Stimulated activated CD8-positive, alpha-beta memory T cell treated with anti-CD3 and anti-CD28 coated beads, Interleukin-12 subunit alpha, Interleukin-12 subunit beta, amount 100 ng/mL, for 1 hour (primary cell): ENCODE measurements at regions not wholly inside any gene's neighbourhood (a gene's known extent, or its start where the extent isn't known, plus 50 kb on each side); places are given as distances from the start of the nearest gene placed in this dataset.

Experiments
- DNase-seq: peaks from one replicate; pipeline ENCODE4 v3.0.0-alpha.2; 2020; ENCODE audit warnings: low read depth

- no peak for DNase-seq
Observed at GRCh38 chr1:2887941-2888855, 86.7 kb upstream of the TTC34 start.

GRCh38 chr1:2890221-2890850 is 88.8 kb upstream of the TTC34 start:
- no peak for DNase-seq

- DNase-seq: no peak
Observed at GRCh38 chr1:2891923-2892448, 90.5 kb upstream of the TTC34 start.

- DNase-seq: no peak
Observed at GRCh38 chr1:2893473-2894120, 92.1 kb upstream of the TTC34 start.

GRCh38 chr1:2894381-2895041 is 93.0 kb upstream of the TTC34 start:
- DNase-seq: peak; percentile 6

- no peak for DNase-seq
Observed at GRCh38 chr1:2896824-2897223, 95.3 kb upstream of the TTC34 start.

- no peak for DNase-seq
Observed at GRCh38 chr1:2903226-2903625, 101.7 kb upstream of the TTC34 start.

GRCh38 chr1:2904191-2904590 is 102.7 kb upstream of the TTC34 start:
- DNase-seq: no peak

- DNase-seq: no peak
Observed at GRCh38 chr1:2905356-2905755, 103.9 kb upstream of the TTC34 start.

GRCh38 chr1:2906085-2906484 is 104.6 kb upstream of the TTC34 start:
- no peak for DNase-seq

GRCh38 chr1:2906620-2907019 is 105.1 kb upstream of the TTC34 start:
- DNase-seq: no peak

GRCh38 chr1:2907051-2907450 is 105.6 kb upstream of the TTC34 start:
- DNase-seq: no peak

- no peak for DNase-seq
Observed at GRCh38 chr1:2908081-2908480, 106.6 kb upstream of the TTC34 start.

- no peak for DNase-seq
Observed at GRCh38 chr1:2908561-2908960, 107.1 kb upstream of the TTC34 start.

- DNase-seq: no peak
Observed at GRCh38 chr1:2909797-2910196, 108.3 kb upstream of the TTC34 start.

- no peak for DNase-seq
Observed at GRCh38 chr1:2910211-2910610, 108.7 kb upstream of the TTC34 start.

GRCh38 chr1:2911421-2912178 is 109.7 kb upstream of the ACTRT2 start:
- no peak for DNase-seq

- DNase-seq: no peak
Observed at GRCh38 chr1:2912424-2913061, 108.7 kb upstream of the ACTRT2 start.

GRCh38 chr1:2913091-2913490 is 108.2 kb upstream of the ACTRT2 start:
- DNase-seq: no peak

- DNase-seq: no peak
Observed at GRCh38 chr1:2914702-2915101, 106.6 kb upstream of the ACTRT2 start.

- no peak for DNase-seq
Observed at GRCh38 chr1:2916153-2916552, 105.1 kb upstream of the ACTRT2 start.
